ENCODE measurements at regions not wholly inside any gene's neighbourhood (a gene's known extent, or its start where the extent isn't known, plus 50 kb on each side); places are given as distances from the start of the nearest gene placed in this dataset.

DNA sequence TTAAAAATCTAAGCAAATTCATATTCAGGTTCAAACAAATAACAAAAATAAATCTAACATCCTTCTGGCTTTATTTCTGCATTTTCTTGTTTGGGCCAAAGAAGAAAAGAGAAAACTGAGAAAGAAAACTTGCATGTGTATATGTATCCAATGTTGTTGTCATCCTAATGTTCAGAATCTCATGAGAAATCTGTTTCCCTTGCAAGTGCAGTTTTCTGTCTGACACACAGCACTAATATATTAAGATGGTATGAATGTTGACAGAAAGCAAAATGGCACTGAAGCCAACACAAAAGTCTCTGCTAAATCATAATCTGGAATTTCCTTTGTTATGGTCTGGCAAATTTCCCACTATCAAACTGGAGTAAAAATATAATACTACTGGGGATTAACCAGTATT, 235.9 kb downstream of the HGF start:
- in situ Hi-C loops (cut with HindIII; ENCODE audit: low sequenced_read_pairs), result no loop called here

DNA sequence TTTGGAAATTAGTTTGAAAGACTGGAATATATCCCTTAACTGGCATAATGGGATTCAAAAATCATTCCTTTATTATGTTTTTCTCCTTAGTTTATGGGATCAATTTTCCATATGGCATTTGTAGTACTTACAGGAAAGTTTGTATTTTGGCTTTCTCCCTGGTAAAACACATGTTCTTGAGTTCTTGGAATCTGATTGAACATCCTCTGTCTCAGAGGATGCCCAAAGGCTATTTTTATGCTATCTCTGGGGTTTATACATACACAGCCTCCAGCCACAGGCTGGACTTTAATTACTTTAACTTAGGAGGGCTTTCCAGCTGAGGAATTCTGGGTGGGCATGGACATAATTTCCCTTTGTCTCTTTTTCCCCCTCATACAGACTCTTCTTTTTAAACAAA, 236.4 kb downstream of the HGF start:
- in situ Hi-C loops (cut with HindIII; ENCODE audit: low sequenced_read_pairs), result no loop called here

DNA sequence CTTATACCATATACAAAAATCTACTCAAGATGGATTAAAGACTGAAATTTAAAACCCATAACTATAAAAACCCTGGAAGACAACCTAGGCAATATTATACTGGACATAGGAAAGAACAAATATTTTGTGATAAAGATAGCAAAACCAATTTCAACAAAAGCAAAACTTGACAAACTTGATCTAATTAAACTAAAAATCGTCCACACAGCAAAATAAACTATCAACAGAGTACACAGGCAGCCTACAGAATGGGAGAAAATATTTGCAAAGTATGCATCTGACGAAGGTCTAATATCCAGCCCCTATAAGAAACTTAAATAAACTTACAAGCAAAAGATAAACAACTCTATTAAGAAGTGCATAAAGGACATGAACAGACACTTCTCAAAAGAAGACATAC, 240.1 kb downstream of the HGF start:
- in situ Hi-C loops (cut with HindIII; ENCODE audit: low sequenced_read_pairs), result no loop called here

DNA sequence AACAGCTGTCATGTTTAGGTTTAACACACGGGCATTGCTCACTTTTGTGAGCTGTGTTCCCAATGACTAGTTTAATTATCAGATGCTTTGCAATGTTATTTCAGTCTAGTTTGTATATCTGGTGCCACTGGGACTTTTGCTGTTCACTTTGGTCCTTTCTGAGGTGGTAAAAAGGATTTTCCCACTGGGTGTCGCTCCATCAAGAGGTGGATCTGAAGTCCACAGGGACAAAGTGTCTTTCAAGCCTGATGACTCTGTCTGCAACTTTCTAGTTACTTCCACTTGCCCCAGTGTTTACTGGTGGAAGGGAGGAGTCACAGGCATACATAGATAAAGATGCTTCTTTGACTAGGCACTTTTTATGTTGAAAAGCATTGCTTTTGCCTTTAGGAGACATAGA, 242.2 kb downstream of the HGF start:
- in situ Hi-C loops (cut with HindIII; ENCODE audit: low sequenced_read_pairs), result no loop called here

DNA sequence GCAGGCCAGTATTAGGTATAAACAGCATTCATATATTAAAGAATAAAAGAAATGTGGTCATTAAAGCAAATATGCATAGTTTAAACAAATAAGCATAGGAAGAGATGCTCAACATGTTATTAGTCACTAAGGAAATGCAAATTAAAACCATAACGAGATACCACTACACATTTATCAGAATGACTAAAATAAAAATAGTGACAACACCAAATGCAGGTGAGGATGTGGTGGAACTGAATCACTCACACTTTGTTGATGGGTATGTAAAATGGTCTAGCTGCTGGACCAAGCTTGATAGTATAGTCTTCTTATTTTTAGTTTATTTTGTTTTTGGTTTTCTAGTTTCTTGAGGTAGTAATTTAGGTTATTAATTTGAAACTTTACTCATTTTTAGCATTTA, 242.9 kb downstream of the HGF start:
- in situ Hi-C loops (cut with HindIII; ENCODE audit: low sequenced_read_pairs), result no loop called here

DNA sequence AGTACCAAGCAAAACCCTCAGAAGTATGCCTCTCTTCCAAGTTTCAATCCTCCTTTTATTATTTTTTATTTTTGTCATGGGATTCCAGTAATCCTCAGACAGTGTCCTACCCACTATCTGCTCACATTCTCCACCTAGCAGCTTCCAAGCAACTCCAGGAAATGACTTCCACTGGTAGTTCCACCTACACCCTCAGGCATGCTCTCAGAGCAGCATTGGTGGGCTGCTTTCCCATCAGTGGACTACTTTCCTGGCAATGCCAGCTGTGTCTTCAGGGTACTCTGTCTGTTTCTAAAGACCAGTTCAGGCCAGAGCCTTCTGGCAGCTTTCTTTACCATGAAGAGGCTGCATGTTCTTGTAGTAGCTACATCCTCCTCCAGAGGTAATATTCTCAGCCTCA, 244.0 kb downstream of the HGF start:
- in situ Hi-C loops (cut with HindIII; ENCODE audit: low sequenced_read_pairs), result no loop called here

DNA sequence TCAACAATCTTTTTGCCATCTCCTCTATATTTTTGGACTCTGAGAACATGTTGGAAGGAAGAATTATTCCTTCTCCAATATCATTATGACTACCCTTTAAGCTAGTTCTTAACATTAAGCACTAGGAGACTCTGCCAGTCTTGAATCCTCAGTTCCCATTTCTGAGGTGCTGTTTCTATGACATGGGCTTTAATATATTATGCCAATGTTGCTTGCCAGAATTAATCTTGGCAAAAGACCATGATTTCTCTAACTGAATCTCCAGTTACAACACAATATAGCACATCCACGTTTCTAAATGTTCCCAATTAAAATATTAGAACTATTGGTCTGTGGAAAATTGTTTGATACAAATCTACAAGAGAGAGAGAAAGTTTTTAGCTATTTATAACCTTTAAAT, 250.0 kb downstream of the HGF start:
- in situ Hi-C loops (cut with HindIII; ENCODE audit: low sequenced_read_pairs), result loop anchor here (25.0 kb wide), 3 partner anchors 492 to 1217 kb away; no protein-coding TSS in a partner anchor

DNA sequence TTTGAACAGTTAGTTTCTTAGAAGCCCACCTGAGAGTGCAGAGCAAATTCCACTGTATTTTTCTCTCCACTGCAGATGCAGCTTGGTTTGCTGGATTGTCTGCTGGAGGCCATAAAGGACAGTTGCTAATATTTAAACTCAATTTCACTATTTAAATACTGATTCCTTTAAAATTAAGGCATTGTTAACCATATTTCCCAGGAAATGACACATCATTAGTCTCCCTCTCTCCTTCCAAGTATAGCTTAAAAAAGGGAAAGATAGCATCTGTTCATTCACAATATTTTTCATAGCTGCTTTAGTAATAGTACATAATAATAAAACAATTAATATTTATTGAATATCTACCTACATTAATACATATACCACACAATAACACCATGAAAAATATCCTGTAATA, 252.9 kb downstream of the HGF start:
- in situ Hi-C loops (cut with HindIII; ENCODE audit: low sequenced_read_pairs), result loop anchor here (25.0 kb wide), 3 partner anchors 495 to 1220 kb away; no protein-coding TSS in a partner anchor

DNA sequence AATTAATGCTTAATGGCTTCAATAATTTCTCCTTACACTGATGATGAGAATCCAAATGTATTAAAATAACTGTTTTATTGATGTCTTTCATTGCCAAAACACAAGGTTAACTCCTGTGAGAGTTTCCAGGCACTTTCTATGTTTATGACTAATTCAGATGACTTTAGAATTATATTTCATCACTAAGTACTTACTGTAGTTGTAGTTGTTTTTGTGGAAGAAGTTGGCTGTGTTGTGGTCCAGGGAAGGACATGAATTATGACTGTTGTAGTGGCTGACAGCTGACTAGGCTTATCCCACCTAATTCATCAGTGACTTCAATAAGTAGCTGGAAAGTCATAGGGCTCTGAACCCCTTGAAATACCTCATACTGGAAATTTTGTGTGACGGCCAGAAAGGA, 254.8 kb downstream of the HGF start:
- in situ Hi-C loops (cut with HindIII; ENCODE audit: low sequenced_read_pairs), result loop anchor here (25.0 kb wide), 3 partner anchors 497 to 1222 kb away; no protein-coding TSS in a partner anchor

DNA sequence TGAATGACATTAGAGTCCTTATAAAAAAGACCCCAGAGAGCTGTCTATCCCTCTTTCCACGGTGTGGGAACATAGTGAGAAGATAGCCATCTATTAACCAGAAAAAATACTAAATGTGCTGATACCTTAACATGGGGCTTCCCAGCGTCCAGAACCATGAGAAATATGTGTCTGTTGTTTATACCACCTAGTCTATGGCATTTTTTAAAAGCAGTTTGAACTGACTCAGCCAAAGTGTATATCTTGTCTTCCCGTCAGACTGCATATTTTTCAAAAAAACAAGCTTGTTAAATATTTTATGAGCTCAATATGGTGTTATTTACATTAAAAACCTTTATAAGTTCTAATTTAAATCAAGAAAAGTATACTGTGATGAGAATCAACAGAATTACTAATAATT, 255.3 kb downstream of the HGF start:
- in situ Hi-C loops (cut with HindIII; ENCODE audit: low sequenced_read_pairs), result loop anchor here (5.0 to 25.0 kb wide), 4 partner anchors 33 to 1223 kb away; no protein-coding TSS in a partner anchor

DNA sequence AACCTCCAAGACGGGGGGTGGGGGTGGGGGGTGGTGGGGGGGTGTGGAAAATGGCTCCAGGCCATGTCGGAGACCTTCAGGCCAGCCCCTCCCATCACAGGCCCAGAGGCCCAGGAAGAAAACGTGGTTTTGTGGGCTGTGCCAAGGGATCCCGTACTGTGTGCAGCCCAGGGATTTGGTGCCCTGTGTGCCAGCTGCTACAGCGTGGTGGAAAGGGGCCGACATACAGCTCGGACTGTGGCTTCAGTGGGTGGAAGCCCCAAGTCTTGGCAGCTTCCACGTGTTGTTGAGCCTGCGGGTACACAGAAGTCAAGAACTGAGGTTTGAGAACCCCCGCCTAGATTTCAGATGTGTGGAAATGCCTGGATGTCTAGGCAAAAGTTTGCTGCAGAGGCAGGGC, 259.7 kb downstream of the HGF start:
- in situ Hi-C loops (cut with HindIII; ENCODE audit: low sequenced_read_pairs), result loop anchor here (5.0 to 25.0 kb wide), 4 partner anchors 37 to 1227 kb away; no protein-coding TSS in a partner anchor

DNA sequence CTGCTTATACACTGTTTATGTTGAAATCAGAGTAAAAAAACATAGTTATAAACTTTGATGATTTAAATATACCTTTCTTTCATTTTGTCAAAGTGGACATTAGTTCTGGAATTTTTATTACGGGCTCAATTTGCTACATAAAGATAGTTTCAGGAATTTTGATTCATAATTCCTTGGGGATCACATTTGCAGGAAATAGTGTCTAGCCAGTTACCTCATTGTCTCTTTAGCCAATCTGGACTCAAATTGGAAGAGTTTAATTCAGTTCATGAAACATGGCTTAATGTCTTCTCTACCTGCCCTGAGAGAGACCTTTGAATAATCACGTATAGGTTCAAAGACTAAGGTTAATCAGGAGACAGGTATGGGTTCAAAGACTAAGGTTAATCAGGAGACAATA, 262.6 kb downstream of the HGF start:
- in situ Hi-C loops (cut with HindIII; ENCODE audit: low sequenced_read_pairs), result loop anchor here (10.0 to 25.0 kb wide), 4 partner anchors 198 to 1230 kb away; no protein-coding TSS in a partner anchor

DNA sequence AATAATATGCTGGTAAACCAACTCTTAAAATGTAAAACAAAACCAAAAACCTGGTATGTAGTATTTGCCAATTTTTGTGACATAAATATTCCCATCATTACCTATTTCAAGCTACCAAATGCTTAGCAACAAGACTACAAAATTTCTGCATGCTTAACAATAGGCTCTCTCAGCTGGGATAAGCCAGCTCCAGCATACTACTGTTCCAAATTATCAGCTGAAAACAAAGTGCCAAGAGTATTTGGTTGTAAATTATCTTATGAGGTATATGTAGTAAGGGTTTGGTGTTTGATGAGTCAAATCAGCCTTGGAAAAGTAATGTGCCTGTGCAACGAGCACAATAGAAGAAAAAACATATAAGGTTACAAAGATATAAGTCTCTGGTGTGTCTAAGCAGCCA, 263.2 kb downstream of the HGF start:
- in situ Hi-C loops (cut with HindIII; ENCODE audit: low sequenced_read_pairs), result loop anchor here (10.0 to 25.0 kb wide), 4 partner anchors 198 to 1231 kb away; no protein-coding TSS in a partner anchor

DNA sequence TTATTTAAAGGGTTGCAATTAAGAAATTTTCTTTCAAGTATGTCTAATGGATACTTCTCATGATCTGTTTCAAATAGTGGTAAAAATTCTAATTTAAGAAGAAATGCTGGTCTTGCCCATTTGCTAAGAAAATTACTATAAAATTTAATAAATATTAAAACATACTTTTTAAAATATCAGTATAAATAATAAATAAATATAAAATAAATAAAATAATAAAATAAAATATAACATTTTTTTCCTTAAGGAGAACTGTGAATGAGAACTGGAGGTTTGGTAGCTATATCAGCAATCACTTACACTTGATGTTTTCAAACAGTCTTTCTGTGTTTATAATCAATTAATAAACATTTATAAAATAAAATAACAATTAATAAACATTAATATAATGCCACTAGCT, 266.1 kb downstream of the HGF start:
- in situ Hi-C loops (cut with HindIII; ENCODE audit: low sequenced_read_pairs), result loop anchor here (10.0 to 25.0 kb wide), 4 partner anchors 201 to 1234 kb away; no protein-coding TSS in a partner anchor

DNA sequence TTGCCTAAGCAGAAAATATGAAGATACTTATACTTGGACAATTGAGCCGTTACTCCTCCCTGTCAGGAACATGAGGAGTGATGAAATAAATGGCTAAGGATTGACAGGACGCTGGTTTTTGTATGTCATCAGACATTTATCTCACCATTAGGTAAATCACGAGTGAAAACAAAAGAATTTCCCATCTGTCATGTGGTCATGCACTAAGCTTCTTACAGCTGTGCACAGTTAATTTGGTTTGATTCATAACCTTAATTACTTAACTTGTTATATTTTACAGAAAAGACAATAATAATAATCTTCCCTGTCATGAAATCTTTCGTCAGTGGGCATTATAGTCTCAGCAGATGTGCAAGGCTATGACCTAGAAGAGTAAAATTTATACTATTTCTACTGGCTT, 266.5 kb downstream of the HGF start:
- in situ Hi-C loops (cut with HindIII; ENCODE audit: low sequenced_read_pairs), result loop anchor here (10.0 to 25.0 kb wide), 4 partner anchors 201 to 1234 kb away; no protein-coding TSS in a partner anchor

DNA sequence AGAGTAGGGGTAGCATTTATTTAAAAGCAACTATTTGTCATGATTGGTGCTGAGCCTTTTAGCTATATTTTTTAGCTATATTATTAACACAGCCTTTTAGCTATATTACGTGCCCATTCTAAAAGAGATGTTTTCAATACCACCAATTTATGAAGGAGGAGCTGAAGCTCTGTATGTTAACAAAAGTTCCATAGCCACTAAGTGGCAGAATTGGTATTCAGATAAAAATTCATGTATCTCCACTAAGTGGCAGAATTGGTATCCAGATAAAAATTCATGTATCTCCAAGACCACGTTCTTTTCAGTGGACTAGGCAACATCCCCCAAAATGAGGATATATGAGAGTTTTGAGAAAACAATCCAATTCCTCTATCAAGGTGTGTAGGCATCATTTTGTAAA, 268.6 kb downstream of the HGF start:
- in situ Hi-C loops (cut with HindIII; ENCODE audit: low sequenced_read_pairs), result loop anchor here (10.0 to 25.0 kb wide), 4 partner anchors 204 to 1236 kb away; no protein-coding TSS in a partner anchor

DNA sequence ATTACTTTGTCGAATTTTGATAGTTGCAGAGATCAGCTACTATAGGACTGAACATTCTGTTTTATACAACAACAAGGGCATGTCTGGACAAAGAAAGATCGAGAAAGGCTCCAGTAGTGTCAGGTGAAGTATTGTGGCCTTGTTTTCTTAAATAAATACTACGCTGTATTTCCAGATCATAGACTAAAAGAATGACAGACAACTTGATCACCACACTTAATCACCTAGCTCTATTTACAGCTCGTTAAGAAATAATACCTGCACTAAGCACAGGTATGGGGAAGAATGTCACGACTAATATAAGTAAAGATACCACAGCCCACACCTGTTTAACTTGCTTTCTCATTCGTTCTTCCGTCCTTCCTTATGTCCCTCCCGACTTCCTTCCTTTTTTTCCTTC, 269.2 kb downstream of the HGF start:
- in situ Hi-C loops (cut with HindIII; ENCODE audit: low sequenced_read_pairs), result loop anchor here (10.0 to 25.0 kb wide), 4 partner anchors 204 to 1237 kb away; no protein-coding TSS in a partner anchor

DNA sequence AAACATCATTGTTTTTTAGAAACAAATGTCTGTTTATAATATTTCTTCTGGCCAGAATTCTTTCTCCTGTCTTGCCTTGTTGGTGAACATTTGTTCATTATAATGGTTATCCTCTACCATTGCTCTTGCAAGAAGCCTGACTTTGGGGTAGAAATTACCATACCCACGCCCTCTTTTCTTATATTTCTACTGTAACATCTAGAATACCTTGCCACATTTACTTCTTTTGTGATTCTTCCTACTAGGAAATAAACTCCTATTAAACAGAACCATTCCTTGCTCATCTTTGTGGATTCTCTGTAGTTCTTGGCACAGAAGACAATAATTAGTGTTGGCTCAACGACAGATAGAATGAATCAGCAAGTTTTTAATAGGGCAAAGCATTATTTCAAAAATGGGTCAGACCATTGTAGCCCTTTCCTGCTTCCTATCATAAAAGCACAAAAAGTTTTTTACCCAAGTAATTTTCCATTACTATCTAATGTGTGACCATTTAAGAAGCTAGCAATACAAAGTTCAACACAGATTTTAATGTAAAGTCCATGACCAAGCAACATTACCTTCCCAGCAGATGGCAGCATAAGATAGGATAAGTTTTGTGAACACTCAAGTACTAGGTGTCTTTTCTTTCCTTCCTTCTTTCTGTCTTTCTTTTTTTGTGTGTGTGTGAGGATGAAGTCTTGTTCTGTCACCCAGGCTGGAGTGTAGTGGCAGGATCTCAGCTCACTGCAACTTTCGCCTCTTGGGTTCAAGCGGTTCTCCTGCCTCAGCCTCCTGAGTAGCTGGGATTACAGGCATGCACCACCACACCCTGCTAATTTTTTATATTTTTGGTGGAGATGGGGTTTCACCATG, 270.4 kb downstream of the HGF start:
- in situ Hi-C loops (cut with HindIII; ENCODE audit: low sequenced_read_pairs), result loop anchor here (10.0 to 25.0 kb wide), 4 partner anchors 205 to 1238 kb away; no protein-coding TSS in a partner anchor

DNA sequence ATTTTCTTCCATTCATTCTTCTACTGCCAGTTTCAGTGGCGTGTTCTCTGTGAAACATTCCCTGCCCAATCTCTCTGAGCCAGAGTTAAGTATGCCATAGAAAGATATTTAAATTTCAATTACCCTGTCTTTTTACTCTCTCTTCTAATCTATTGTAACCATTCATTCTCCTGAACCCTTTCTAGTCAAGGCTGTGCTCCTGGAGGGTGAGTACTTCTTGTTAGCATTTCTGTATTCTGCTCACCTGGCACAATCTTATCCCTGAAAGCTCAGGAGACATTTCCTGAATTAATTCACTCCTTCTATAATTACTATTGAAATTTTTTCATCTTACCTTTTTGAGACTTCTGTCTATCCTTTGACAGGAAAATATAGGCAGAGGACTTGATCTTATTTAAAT, 271.7 kb downstream of the HGF start:
- in situ Hi-C loops (cut with HindIII; ENCODE audit: low sequenced_read_pairs), result no loop called here

DNA sequence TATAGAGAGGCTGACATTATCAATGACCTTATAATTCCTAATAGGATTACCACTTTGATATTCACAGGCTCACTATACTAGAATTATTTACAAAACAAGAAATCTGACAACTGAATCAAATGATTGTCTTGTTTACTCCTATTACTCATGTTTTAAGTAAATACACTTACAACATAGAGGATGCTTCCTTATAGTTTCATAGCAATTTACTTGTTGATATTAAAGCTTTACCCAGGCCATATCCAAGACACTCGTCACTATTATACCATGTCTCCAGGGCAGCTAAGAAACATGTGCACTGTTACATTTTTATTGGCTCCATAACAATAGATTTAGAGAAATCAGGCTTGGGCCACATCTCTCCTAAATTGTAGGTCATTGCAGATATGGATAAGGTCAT, 276.9 kb downstream of the HGF start:
- in situ Hi-C loops (cut with HindIII; ENCODE audit: low sequenced_read_pairs), result no loop called here

DNA sequence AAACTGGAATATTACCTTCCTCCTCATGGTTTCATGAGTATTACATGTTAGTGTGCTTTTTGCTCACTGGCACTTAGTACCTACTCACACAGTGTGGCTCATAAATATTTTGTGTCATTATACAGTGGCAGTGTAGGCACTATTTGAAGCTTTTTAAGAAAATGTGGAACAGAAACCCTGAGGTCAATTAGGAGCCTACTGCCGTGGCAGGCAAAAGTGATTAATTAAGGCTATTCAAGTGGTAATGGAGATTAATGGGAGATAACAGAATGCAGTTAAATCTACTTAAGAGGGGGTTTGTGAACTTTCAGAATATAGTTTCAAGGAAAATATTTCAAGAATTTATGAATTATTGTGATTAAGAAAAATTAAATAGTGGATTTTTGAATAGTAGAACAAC, 277.6 kb downstream of the HGF start:
- in situ Hi-C loops (cut with HindIII; ENCODE audit: low sequenced_read_pairs), result no loop called here

DNA sequence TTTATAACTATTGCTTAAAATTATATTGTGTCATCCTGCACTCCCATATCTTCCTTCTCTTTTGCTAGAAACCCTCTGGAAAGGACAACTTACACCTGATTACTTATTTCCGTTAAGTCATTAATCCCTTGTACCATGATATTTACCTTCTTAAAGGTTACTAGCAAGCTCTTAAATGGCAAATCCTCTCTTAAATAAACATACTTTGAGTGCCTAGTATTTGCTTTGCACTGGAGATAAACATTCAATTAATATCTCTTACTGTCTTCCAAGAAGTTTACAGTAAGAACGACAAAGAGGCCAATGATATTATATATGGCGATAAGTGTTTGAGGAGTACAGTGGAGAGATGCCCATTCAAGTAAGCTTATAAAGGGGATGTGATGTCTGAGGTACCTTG, 278.3 kb downstream of the HGF start:
- in situ Hi-C loops (cut with HindIII; ENCODE audit: low sequenced_read_pairs), result no loop called here
